ENCODE measurements at regions not wholly inside any gene's neighbourhood (a gene's known extent, or its start where the extent isn't known, plus 50 kb on each side); places are given as distances from the start of the nearest gene placed in this dataset.

- TF ChIP-seq EZH2 (IDR thresholded peaks at IDR 0.05; ENCODE audit: borderline replicate concordance, insufficient read depth, low read depth, low read length, poor library complexity, severe bottlenecking): no peak
- TF ChIP-seq, protein P1, sequence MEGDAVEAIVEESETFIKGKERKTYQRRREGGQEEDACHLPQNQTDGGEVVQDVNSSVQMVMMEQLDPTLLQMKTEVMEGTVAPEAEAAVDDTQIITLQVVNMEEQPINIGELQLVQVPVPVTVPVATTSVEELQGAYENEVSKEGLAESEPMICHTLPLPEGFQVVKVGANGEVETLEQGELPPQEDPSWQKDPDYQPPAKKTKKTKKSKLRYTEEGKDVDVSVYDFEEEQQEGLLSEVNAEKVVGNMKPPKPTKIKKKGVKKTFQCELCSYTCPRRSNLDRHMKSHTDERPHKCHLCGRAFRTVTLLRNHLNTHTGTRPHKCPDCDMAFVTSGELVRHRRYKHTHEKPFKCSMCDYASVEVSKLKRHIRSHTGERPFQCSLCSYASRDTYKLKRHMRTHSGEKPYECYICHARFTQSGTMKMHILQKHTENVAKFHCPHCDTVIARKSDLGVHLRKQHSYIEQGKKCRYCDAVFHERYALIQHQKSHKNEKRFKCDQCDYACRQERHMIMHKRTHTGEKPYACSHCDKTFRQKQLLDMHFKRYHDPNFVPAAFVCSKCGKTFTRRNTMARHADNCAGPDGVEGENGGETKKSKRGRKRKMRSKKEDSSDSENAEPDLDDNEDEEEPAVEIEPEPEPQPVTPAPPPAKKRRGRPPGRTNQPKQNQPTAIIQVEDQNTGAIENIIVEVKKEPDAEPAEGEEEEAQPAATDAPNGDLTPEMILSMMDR (IDR thresholded peaks at IDR 0.05): no peak
Measured at GRCh38 chr12:24551163-24551786, 397.6 kb downstream of the BCAT1 start.
